ENCODE measurements at regions not wholly inside any gene's neighbourhood (a gene's known extent, or its start where the extent isn't known, plus 50 kb on each side); places are given as distances from the start of the nearest gene placed in this dataset.

- Histone ChIP-seq H3K4me1 (replicated peaks in 1 of 2) (no peaks in the 10 kb centered on the region), H3K27ac (no peak overlapping the region), H3K4me3 (no peak overlapping the region)
- in situ Hi-C loops (cut with MboI; ENCODE audit: low pct_unique_long_range_greater_than_20kb in 2 of 9, low sequenced_read_pairs in 9 of 9, unreplicated experiment in 9 of 9) = no loop called here
- ATAC-seq (replicated peaks in 6 of 8) = no peak
These were observed 158.3 kb upstream of the JAG1 start for GRCh38 chr20:10832141-10832540.

- H3K27ac ChIP-seq = no peak overlapping the region
- ATAC-seq (replicated peaks in 6 of 8) = no peak
- H3K4me1 ChIP-seq (replicated peaks in 1 of 2) = no peaks in the 10 kb centered on the region
- in situ Hi-C loops (cut with MboI; ENCODE audit: low pct_unique_long_range_greater_than_20kb in 2 of 9, low sequenced_read_pairs in 9 of 9, unreplicated experiment in 9 of 9) = no loop called here
- H3K4me3 ChIP-seq = no peak overlapping the region
These were observed 164.1 kb upstream of the JAG1 start for GRCh38 chr20:10837901-10838300.

- in situ Hi-C loops (cut with MboI; ENCODE audit: low pct_unique_long_range_greater_than_20kb in 2 of 9, low sequenced_read_pairs in 9 of 9, unreplicated experiment in 9 of 9) = no loop called here
- 10 to 100% (median 58%) methylated on average over 1 to 3 of the region's 3 CpGs; no CpG with 5 or more reads in 3 of the 10 experiments for WGBS, 10 experiments
- no peak overlapping the region for H3K27ac ChIP-seq
- peak in 1 of 8 experiments; percentile 45 for ATAC-seq (replicated peaks in 6 of 8)
- H3K4me1 ChIP-seq (replicated peaks in 1 of 2) = no peaks in the 10 kb centered on the region
- no peak overlapping the region for H3K4me3 ChIP-seq
These were observed 168.3 kb upstream of the JAG1 start for GRCh38 chr20:10842116-10842515.

GRCh38 chr20:10843146-10843711, 169.4 kb upstream of the JAG1 start:
- no peak overlapping the region for H3K4me3 ChIP-seq
- WGBS, 10 experiments = 17 to 92% (median 66%) methylated on average over 1 to 5 of the region's 5 CpGs
- no peaks in the 10 kb centered on the region for H3K4me1 ChIP-seq (replicated peaks in 1 of 2)
- in situ Hi-C loops (cut with MboI; ENCODE audit: low pct_unique_long_range_greater_than_20kb in 2 of 9, low sequenced_read_pairs in 9 of 9, unreplicated experiment in 9 of 9) = no loop called here
- no peak for ATAC-seq (replicated peaks in 6 of 8)
- no peak overlapping the region for H3K27ac ChIP-seq

GRCh38 chr20:10846766-10847165, 173.0 kb upstream of the JAG1 start:
- in situ Hi-C loops (cut with MboI; ENCODE audit: low pct_unique_long_range_greater_than_20kb in 2 of 9, low sequenced_read_pairs in 9 of 9, unreplicated experiment in 9 of 9) = no loop called here
- Histone ChIP-seq H3K27ac (no peak overlapping the region), H3K4me3 (no peak overlapping the region), H3K4me1 (replicated peaks in 1 of 2) (no peaks in the 10 kb centered on the region)
- no peak for ATAC-seq (replicated peaks in 6 of 8)

GRCh38 chr20:10848810-10849370, 175.1 kb upstream of the JAG1 start:
- in situ Hi-C loops (cut with MboI; ENCODE audit: low pct_unique_long_range_greater_than_20kb in 2 of 9, low sequenced_read_pairs in 9 of 9, unreplicated experiment in 9 of 9) = no loop called here
- Histone ChIP-seq H3K4me1 (replicated peaks in 1 of 2) (no peaks in the 10 kb centered on the region), H3K27ac (no peak overlapping the region), H3K4me3 (no peak overlapping the region)
- 0 to 80% (median 35%) methylated on average over 1 to 5 of the region's 6 CpGs; no CpG with 5 or more reads in 2 of the 10 experiments for WGBS, 10 experiments
- peak; percentile 91 to 96 (median 96) for ATAC-seq (replicated peaks in 6 of 8)

GRCh38 chr20:10853176-10853575, 179.4 kb upstream of the JAG1 start:
- WGBS, 10 experiments = 60 to 100% (median 80%) methylated on average over 1 to 2 of the region's 2 CpGs; no CpG with 5 or more reads in 3 of the 10 experiments
- Histone ChIP-seq H3K4me3 (no peak overlapping the region), H3K27ac (no peak overlapping the region), H3K4me1 (replicated peaks in 1 of 2) (no peaks in the 10 kb centered on the region)
- no peak for ATAC-seq (replicated peaks in 6 of 8)
- in situ Hi-C loops (cut with MboI; ENCODE audit: low pct_unique_long_range_greater_than_20kb in 2 of 9, low sequenced_read_pairs in 9 of 9, unreplicated experiment in 9 of 9) = no loop called here

- ATAC-seq (replicated peaks in 6 of 8) = no peak
- in situ Hi-C loops (cut with MboI; ENCODE audit: low pct_unique_long_range_greater_than_20kb in 2 of 9, low sequenced_read_pairs in 9 of 9, unreplicated experiment in 9 of 9) = no loop called here
- Histone ChIP-seq H3K4me3 (no peak overlapping the region), H3K4me1 (replicated peaks in 1 of 2) (no peaks in the 10 kb centered on the region), H3K27ac (no peak overlapping the region)
- WGBS, 10 experiments = 17 to 100% (median 80%) methylated on average over 1 to 3 of the region's 4 CpGs; no CpG with 5 or more reads in 2 of the 10 experiments
These were observed 179.9 kb upstream of the JAG1 start for GRCh38 chr20:10853731-10854130.

GRCh38 chr20:10854976-10855375, 181.2 kb upstream of the JAG1 start:
- no peak overlapping the region for H3K4me3 ChIP-seq
- 100% methylated on average over 1 to 2 of the region's 2 CpGs; no CpG with 5 or more reads in 4 of the 10 experiments for WGBS, 10 experiments
- in situ Hi-C loops (cut with MboI; ENCODE audit: low pct_unique_long_range_greater_than_20kb in 2 of 9, low sequenced_read_pairs in 9 of 9, unreplicated experiment in 9 of 9) = no loop called here
- H3K27ac ChIP-seq = no peak overlapping the region
- H3K4me1 ChIP-seq (replicated peaks in 1 of 2) = no peaks in the 10 kb centered on the region
- no peak for ATAC-seq (replicated peaks in 6 of 8)

- Histone ChIP-seq H3K27ac (no peak overlapping the region), H3K4me1 (replicated peaks in 1 of 2) (no peaks in the 10 kb centered on the region), H3K4me3 (no peak overlapping the region)
- ATAC-seq (replicated peaks in 6 of 8) = no peak
- in situ Hi-C loops (cut with MboI; ENCODE audit: low pct_unique_long_range_greater_than_20kb in 2 of 9, low sequenced_read_pairs in 9 of 9, unreplicated experiment in 9 of 9) = no loop called here
These were observed 182.0 kb upstream of the JAG1 start for GRCh38 chr20:10855778-10856177.

GRCh38 chr20:10856237-10857015, 182.6 kb upstream of the JAG1 start:
- Histone ChIP-seq H3K4me3 (no peak overlapping the region), H3K27ac (no peak overlapping the region), H3K4me1 (replicated peaks in 1 of 2) (no peaks in the 10 kb centered on the region)
- ATAC-seq (replicated peaks in 6 of 8) = no peak
- 53 to 100% (median 87%) methylated on average over 1 of the region's 1 CpG; no CpG with 5 or more reads in 4 of the 10 experiments for WGBS, 10 experiments
- in situ Hi-C loops (cut with MboI; ENCODE audit: low pct_unique_long_range_greater_than_20kb in 2 of 9, low sequenced_read_pairs in 9 of 9, unreplicated experiment in 9 of 9) = no loop called here

- Histone ChIP-seq H3K4me3 (no peak overlapping the region), H3K27ac (no peak overlapping the region), H3K4me1 (replicated peaks in 1 of 2) (no peaks in the 10 kb centered on the region)
- in situ Hi-C loops (cut with MboI; ENCODE audit: low pct_unique_long_range_greater_than_20kb in 2 of 9, low sequenced_read_pairs in 9 of 9, unreplicated experiment in 9 of 9) = no loop called here
- WGBS, 10 experiments = 45 to 100% (median 83%) methylated on average over 1 to 6 of the region's 6 CpGs; no CpG with 5 or more reads in 1 of the 10 experiments
- ATAC-seq (replicated peaks in 6 of 8) = peak in 1 of 8 experiments; percentile 39
These were observed 183.7 kb upstream of the JAG1 start for GRCh38 chr20:10857352-10858070.

- ATAC-seq (replicated peaks in 6 of 8) = no peak
- Histone ChIP-seq H3K27ac (no peak overlapping the region), H3K4me1 (replicated peaks in 1 of 2) (no peaks in the 10 kb centered on the region), H3K4me3 (no peak overlapping the region)
- 67 to 100% (median 93%) methylated on average over 1 to 2 of the region's 2 CpGs; no CpG with 5 or more reads in 1 of the 10 experiments for WGBS, 10 experiments
- in situ Hi-C loops (cut with MboI; ENCODE audit: low pct_unique_long_range_greater_than_20kb in 2 of 9, low sequenced_read_pairs in 9 of 9, unreplicated experiment in 9 of 9) = no loop called here
These were observed 187.3 kb upstream of the JAG1 start for GRCh38 chr20:10861090-10861489.

Data from motor neuron (in vitro differentiated cells).